ENCODE measurements at regions not wholly inside any gene's neighbourhood (a gene's known extent, or its start where the extent isn't known, plus 50 kb on each side); places are given as distances from the start of the nearest gene placed in this dataset.

DNA sequence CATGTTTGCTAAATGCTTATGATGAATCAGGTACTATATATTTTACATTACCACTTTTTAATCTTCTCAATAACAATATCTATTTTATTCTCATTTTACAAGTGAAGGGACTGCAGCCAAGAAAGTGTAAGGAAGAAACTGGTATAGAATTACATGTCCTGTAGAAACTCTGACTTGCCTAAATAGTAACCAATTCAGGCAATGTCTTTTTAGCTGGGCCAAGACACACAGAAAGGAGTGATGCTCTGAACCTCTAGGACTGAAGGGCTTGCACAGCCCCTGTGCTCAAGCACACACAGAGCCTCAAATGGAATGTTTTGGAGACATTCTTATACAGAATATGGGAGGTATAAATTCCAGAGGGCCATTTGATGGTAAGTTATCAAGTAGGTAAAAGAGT lies 286.4 kb upstream of the TNC start:
- TF ChIP-seq ETV6 (CRISPR knock-in tag; conservative IDR thresholded peaks at IDR 0.05) (no peak), ZBTB42 (CRISPR knock-in tag; IDR thresholded peaks at IDR 0.05) (no peak), JUND (CRISPR knock-in tag; IDR thresholded peaks at IDR 0.05) (no peak), ZNF292 (CRISPR knock-in tag; IDR thresholded peaks at IDR 0.05; ENCODE audit: borderline replicate concordance, low read depth) (no peak), CHD2 (IDR thresholded peaks at IDR 0.05; ENCODE audit: low read depth, low read length) (no peak), ZSCAN20 (CRISPR knock-in tag; IDR thresholded peaks at IDR 0.05; ENCODE audit: borderline replicate concordance) (no peak)
- TF ChIP-seq, protein P1, sequence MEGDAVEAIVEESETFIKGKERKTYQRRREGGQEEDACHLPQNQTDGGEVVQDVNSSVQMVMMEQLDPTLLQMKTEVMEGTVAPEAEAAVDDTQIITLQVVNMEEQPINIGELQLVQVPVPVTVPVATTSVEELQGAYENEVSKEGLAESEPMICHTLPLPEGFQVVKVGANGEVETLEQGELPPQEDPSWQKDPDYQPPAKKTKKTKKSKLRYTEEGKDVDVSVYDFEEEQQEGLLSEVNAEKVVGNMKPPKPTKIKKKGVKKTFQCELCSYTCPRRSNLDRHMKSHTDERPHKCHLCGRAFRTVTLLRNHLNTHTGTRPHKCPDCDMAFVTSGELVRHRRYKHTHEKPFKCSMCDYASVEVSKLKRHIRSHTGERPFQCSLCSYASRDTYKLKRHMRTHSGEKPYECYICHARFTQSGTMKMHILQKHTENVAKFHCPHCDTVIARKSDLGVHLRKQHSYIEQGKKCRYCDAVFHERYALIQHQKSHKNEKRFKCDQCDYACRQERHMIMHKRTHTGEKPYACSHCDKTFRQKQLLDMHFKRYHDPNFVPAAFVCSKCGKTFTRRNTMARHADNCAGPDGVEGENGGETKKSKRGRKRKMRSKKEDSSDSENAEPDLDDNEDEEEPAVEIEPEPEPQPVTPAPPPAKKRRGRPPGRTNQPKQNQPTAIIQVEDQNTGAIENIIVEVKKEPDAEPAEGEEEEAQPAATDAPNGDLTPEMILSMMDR (CRISPR knock-in tag; IDR thresholded peaks at IDR 0.05) = no peak
